Panc1 (cell line): ENCODE measurements at regions not wholly inside any gene's neighbourhood (a gene's known extent, or its start where the extent isn't known, plus 50 kb on each side); places are given as distances from the start of the nearest gene placed in this dataset.

Experiments used
- ATAC-seq: fragments of 200-7000 bp; cut with Tn5 transposase; 2 replicates; pipeline ENCODE4 v1.9.1; 2020; ENCODE audit warnings: mild to moderate bottlenecking, moderate library complexity
- BruUV-seq: library from RNA; stranded (reverse); fragments of 400-500 nt; replicated peaks from 2 replicates; lab custom pipeline; 2021; lab: Mats Ljungman, UMichigan
- CTCF ChIA-PET: fragments of 300-600 bp; sonication (Branson Sonifier 250); formaldehyde crosslinking; loops from one replicate; lab custom pipeline; 2022; ENCODE audit warnings: antibody characterized with exemption; lab: Charles Lee
- POLR2A ChIA-PET: fragments of 300-600 bp; sonication (Branson Sonifier 250); formaldehyde crosslinking; loops from one replicate; lab custom pipeline; 2022; ENCODE audit warnings: antibody characterized with exemption; lab: Charles Lee
- DNase-seq: peaks from one replicate; pipeline ENCODE4 v3.0.0-alpha.2; 2010; ENCODE audit warnings: low read depth, low spot score
- H3K27ac ChIP-seq: 2 replicates; pipeline ENCODE4 v1.5.1; 2011; ENCODE audit warnings: mild to moderate bottlenecking, low read length, inconsistent platforms
- H3K27me3 ChIP-seq: fragments of 200-500 bp; sonication (Bioruptor generic); 2 replicates; pipeline ENCODE4 v1.6.0; 2014; ENCODE audit warnings: low read length, inconsistent platforms; ENCODE audit not compliant: control insufficient read depth, insufficient read depth
- H3K36me3 ChIP-seq: fragments of 200-500 bp; sonication (Bioruptor generic); 2 replicates; pipeline ENCODE4 v1.5.1; 2014; ENCODE audit warnings: inconsistent platforms, mild to moderate bottlenecking, low read length, moderate library complexity; ENCODE audit not compliant: control insufficient read depth, insufficient read depth
- H3K4me1 ChIP-seq: 2 replicates; pipeline ENCODE4 v1.5.1; 2011; ENCODE audit warnings: inconsistent platforms, mild to moderate bottlenecking, low read length, moderate library complexity; ENCODE audit not compliant: control insufficient read depth, insufficient read depth
- H3K4me3 ChIP-seq, 2 experiments: 2 replicates each; pipeline ENCODE4 v1.5.1; 2011 to 2012; ENCODE audit warnings: low read depth in 2 of 2, low read length in 2 of 2, mild to moderate bottlenecking in 2 of 2, inconsistent platforms in 1 of 2, moderate library complexity in 1 of 2
- H3K9me3 ChIP-seq: fragments of 200-500 bp; sonication (Bioruptor generic); 2 replicates; pipeline ENCODE4 v1.5.1; 2014; ENCODE audit warnings: low read depth, mild to moderate bottlenecking, inconsistent platforms, low read length, moderate library complexity; ENCODE audit not compliant: control insufficient read depth, insufficient read depth
- POLR2AphosphoS5 ChIP-seq: IDR thresholded peaks from 2 replicates; pipeline ENCODE4 v1.6.1; 2012; ENCODE audit warnings: mild to moderate bottlenecking, low read depth, low read length, moderate library complexity
- REST ChIP-seq, 2 experiments: IDR thresholded peaks; 2 replicates each; pipeline ENCODE4 v1.6.1; 2011 to 2012; ENCODE audit warnings: low read depth in 2 of 2, control low read depth in 1 of 2, low read length in 1 of 2, mild to moderate bottlenecking in 1 of 2, moderate library complexity in 1 of 2; ENCODE audit not compliant: insufficient read depth in 1 of 2
- SIN3A ChIP-seq: IDR thresholded peaks from 2 replicates; pipeline ENCODE4 v1.6.1; 2012; ENCODE audit warnings: low read depth, mild to moderate bottlenecking, low read length, moderate library complexity, borderline replicate concordance; ENCODE audit not compliant: insufficient read depth
- TCF7L2 ChIP-seq: IDR thresholded peaks from 2 replicates; pipeline ENCODE4 v1.6.1; 2011; ENCODE audit warnings: mild to moderate bottlenecking, low read depth, low read length, inconsistent platforms
- in situ Hi-C: cut with HindIII; loops from 2 replicates; pipeline ENCODE4 v1.10.0; 2016; ENCODE audit warnings: low sequenced_read_pairs, low pct_unique_long_range_greater_than_20kb
- intact Hi-C: fragments of 100-400 bp; cut with micrococcal nuclease; formaldehyde crosslinking; loops from one replicate; pipeline ENCODE4 v1.10.0; 2022; ENCODE audit not compliant: unreplicated experiment
- TF ChIP-seq, protein P1 (sequence below): fragments of 450-650 bp; IDR thresholded peaks from 2 replicates; pipeline ENCODE4 v1.5.1; 2017; ENCODE audit warnings: mild to moderate bottlenecking

GRCh38 chr20:12289465-12289864 is 371.8 kb downstream of the BTBD3 start:
- Histone ChIP-seq H3K36me3 (no peaks in the 10 kb centered on the region), H3K4me1 (no peaks in the 10 kb centered on the region), H3K9me3 (no peaks in the 10 kb centered on the region), H3K4me3 (no peak overlapping the region), H3K27ac (no peak overlapping the region), H3K27me3 (no peaks in the 10 kb centered on the region)
- DNase-seq (no peak), ATAC-seq (no peak)
- ChIA-PET POLR2A (no interaction called here), CTCF (no interaction called here)
- intact Hi-C loops: no loop called here
- TF ChIP-seq, protein P1, sequence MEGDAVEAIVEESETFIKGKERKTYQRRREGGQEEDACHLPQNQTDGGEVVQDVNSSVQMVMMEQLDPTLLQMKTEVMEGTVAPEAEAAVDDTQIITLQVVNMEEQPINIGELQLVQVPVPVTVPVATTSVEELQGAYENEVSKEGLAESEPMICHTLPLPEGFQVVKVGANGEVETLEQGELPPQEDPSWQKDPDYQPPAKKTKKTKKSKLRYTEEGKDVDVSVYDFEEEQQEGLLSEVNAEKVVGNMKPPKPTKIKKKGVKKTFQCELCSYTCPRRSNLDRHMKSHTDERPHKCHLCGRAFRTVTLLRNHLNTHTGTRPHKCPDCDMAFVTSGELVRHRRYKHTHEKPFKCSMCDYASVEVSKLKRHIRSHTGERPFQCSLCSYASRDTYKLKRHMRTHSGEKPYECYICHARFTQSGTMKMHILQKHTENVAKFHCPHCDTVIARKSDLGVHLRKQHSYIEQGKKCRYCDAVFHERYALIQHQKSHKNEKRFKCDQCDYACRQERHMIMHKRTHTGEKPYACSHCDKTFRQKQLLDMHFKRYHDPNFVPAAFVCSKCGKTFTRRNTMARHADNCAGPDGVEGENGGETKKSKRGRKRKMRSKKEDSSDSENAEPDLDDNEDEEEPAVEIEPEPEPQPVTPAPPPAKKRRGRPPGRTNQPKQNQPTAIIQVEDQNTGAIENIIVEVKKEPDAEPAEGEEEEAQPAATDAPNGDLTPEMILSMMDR: no peak
- TF ChIP-seq SIN3A: no peak
- no peak for TF ChIP-seq TCF7L2
- no peak for TF ChIP-seq POLR2AphosphoS5
- TF ChIP-seq REST (IDR thresholded peaks at IDR 0.05; ENCODE audit: insufficient read depth in 1 of 2, low read depth in 2 of 2, low read length in 1 of 2): no peak
- in situ Hi-C loops: no loop called here
- BruUV-seq: no TSS peak

GRCh38 chr20:12291386-12291785 is 373.7 kb downstream of the BTBD3 start:
- no peaks in the 10 kb centered on the region for H3K4me1 ChIP-seq
- no peaks in the 10 kb centered on the region for H3K36me3 ChIP-seq
- H3K4me3 ChIP-seq: no peak overlapping the region
- CTCF ChIA-PET: no interaction called here
- TF ChIP-seq, protein P1: no peak
- TF ChIP-seq SIN3A (no peak), POLR2AphosphoS5 (no peak), REST (IDR thresholded peaks at IDR 0.05; ENCODE audit: insufficient read depth in 1 of 2, low read depth in 2 of 2, low read length in 1 of 2) (no peak), TCF7L2 (no peak)
- ATAC-seq (no peak), DNase-seq (no peak)
- in situ Hi-C loops: no loop called here
- no peaks in the 10 kb centered on the region for H3K9me3 ChIP-seq
- no peak overlapping the region for H3K27ac ChIP-seq
- intact Hi-C loops: no loop called here
- no peaks in the 10 kb centered on the region for H3K27me3 ChIP-seq
- POLR2A ChIA-PET: no interaction called here
- BruUV-seq: no TSS peak
